ENCODE measurements at regions not wholly inside any gene's neighbourhood (a gene's known extent, or its start where the extent isn't known, plus 50 kb on each side); places are given as distances from the start of the nearest gene placed in this dataset.

DNA sequence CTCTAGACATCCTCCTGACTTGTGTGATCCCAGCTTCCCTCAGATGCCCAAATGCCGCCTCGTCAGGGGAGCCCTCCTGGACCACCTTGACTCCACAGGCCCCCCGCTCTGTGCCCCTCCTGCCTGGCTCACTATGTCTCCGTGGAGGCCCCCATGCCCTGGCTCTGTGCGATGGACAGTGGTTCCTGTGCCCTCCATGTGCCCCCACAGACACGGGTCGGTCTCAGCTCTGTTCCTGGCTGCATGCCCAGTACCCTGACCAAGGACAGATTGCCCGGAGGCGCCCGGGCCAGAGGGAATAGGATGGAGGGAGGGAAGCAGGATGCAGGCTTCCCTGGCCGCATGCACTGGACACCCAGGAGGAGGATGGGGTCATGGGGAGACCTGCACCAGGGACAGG is 1274.6 kb downstream of the BRD1 start:
- DNase-seq, result no peak

DNA sequence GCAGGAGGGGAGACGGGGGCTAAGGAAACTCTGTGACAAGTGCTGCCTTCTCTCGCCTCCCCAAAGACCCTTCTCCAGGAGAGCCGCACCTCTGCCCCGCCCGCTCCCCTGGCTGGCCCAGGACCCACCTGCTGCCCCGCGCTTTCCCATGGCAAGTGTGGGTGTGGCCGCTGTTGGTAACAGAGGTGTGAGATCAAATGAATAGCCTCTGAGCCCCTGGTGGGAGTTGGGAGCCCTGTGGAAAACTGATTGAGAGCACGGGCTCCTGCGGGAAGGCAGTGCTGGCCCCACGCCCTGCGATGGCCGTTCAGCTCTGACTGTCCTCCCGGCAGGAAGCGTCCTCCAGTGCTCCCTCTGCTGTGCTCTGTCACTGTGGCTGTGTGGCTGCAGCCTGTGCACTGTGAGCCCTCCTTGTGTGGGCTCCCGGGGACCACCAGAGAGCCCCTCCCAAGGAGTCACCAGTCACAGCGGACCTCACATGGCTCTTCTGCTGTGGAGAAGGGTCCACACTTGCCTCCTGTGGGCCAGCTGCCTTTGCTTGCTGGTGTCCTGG is 1275.9 kb downstream of the BRD1 start:
- DNase-seq, result no peak

DNA sequence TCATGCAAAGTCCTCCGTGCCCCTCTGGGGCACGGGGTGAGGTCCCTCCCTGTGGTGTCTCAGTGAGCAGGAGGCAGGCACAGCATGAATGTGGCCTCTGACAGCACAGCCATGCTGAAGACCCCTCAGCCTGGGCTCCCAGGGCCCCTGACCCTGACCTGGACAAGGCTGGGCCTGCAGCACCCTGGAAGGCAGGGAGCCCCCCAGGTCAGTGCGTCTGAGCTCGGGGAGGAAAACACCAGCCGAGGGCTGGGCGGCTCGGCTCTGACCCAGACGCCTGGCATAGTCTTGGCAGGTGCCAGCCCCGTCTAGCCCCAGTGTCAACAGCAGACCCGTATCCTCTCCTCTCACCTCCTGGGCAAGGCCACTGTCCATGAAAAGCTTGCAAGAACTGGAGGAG is 1276.6 kb downstream of the BRD1 start:
- no peak for DNase-seq

GRCh38 chr22:48548391-48548790 is 1279.3 kb downstream of the BRD1 start:
- DNase-seq, result no peak

GRCh38 chr22:48547971-48548370 is 1279.7 kb downstream of the BRD1 start:
- DNase-seq, result no peak

GRCh38 chr22:48546653-48547424 is 1280.8 kb downstream of the BRD1 start:
- no peak for DNase-seq

DNA sequence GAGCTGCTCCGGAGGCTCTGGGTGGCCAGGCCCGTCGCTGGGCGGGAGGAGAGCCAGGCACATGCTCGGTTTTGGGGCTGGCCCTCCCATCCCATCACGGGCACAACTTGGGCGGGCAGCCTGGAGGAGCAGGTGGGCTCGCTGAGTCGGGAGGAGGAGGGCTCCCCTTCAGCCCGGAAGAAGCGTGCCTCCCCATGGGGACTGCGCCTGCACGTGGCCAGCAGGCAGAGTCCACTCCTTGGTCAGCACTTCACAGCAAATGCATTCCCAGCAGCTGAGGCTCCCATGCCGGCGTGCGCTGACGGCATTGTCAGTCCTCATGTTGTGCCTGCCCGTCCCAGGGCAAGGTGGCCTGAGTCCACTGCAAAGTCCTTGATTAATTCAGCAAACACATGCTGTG is 1281.7 kb downstream of the BRD1 start:
- no peak for DNase-seq

DNA sequence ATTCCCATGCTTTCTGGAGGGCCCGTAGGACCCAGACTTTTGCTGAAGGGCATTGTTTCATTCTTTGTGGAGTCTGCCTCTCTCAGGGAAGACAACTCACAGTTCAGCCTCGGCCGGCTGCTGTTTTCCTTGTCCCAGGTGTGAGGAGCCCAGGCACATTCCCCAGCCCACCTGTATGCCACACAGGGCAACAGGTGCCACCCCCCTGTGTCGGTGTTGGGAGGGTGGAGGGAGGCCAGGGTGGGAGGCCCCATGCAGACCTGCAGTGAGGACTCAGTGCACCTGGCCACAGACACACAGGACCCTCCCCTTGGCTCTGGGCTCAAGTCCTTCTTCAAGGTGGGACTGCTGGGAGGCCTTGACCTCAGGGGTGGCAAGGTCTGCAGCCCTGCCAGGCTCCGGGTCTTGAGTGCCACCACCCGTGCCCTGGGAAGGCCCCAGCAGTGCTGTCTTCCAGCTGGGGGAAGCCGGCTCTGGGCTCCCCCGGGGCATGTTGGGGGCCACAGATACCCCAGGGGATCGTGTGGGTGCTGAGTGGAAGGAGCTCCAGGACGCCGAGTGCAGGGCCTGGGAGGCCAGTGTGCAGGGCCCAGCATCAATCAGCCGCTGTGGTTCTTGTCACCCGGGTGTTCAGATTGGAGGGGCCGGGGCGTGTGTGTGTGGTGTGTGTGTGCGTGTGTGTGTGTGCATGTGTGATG is 1286.1 kb downstream of the BRD1 start:
- no peak for DNase-seq

DNA sequence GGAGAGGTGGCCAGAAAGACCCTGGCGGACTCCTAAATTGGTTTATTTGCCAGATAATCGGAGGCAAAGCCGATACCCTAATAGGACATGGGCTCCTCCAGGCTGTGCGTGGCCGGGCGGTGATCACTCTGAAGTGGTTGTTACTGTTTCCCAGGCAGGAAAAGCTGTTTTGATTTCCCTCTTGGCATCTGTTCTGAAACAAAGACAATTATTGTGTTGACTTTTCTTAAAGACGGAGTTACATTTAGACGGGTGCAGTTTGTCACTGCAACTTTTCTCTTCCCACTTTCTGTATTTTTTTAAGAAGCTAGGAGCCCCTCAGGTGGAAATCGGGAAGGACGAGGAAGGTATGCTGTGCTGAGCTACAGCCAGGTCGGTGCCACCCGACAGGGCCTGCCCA is 1288.4 kb downstream of the BRD1 start:
- no peak for DNase-seq

DNA sequence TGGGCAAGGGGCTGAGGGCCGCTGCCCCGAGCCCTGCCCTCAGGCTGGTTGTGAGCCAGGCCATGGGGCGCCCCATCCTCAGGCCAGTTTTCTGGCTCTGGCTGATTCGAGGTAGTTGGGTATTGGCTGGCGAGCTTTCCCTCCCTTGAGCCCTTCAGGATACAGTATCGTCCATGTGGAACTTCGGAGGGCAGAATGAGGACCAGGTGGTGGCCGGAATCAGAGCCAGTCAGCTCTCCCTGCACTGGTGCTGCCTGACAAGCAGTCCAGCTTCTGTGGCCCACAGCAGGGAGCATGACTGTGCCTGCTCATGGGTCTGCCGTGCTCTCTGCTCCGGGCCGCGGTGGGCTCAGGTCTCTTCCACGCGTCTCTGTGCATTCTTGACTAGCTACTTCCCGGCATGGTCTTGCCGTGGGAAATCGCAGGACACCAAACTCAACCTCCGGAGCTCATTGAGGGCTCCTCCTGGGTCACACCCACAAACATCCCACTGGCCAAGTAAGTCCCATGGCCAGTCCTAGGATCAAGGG is 1289.3 kb downstream of the BRD1 start:
- DNase-seq, result no peak

DNA sequence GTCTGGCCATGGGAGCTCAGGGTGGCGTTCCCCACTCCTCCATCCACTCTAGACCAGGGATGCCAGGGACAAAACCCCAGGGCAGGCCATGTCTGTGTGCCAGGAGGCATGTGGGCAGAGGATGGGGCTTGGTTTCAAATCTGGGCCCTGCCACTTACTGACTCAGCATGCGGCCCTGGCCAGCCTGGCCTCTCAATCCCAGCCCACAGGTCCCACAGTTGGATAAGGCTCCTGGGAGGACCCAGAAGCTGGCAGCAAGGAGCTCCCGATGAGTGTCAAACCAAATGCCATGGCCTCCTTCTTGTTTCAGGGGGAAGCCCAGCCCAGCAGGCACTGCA is 1290.4 kb downstream of the BRD1 start:
- no peak for DNase-seq

DNA sequence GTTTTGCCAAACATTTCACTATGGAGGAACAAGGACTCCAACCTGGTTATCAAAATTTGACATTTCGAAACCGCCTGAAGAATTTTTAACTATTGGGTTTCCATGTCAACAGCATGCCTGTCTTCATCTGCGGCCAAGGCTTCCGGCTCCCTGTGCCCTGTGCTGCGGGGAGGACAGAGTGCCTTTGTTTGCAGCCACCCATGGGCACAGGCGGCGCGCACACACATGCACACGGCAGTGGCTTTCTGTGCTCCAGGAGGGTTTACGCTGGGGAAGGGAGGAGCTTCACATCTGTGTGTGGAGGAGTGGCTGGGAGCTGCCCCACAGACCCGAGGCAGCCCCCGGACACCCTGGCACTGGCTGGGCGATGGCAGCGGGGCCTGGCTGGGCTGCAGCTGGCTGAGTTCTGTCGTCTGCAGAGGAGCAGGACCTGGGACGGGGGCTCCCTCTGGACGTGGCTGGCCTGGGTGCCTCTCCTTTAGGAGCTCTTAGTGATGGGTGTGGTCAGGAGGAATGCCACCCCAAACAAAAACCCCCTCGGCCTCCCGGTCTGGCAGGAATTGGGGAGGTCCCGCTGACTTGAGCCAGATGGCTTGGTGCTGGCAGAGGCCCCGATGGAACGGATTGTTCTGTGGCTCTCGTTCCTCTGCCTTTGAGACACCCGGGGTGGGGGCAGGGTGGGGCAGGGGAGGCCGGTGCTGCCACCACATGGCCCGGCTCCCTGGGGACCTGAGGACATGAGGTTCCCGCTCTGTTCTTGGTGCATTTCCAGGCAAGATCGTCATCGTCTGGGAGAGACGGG is 1290.9 kb downstream of the BRD1 start:
- no peak for DNase-seq

- DNase-seq, result no peak
Observed at GRCh38 chr22:48535868-48536540, 1291.7 kb downstream of the BRD1 start.

DNA sequence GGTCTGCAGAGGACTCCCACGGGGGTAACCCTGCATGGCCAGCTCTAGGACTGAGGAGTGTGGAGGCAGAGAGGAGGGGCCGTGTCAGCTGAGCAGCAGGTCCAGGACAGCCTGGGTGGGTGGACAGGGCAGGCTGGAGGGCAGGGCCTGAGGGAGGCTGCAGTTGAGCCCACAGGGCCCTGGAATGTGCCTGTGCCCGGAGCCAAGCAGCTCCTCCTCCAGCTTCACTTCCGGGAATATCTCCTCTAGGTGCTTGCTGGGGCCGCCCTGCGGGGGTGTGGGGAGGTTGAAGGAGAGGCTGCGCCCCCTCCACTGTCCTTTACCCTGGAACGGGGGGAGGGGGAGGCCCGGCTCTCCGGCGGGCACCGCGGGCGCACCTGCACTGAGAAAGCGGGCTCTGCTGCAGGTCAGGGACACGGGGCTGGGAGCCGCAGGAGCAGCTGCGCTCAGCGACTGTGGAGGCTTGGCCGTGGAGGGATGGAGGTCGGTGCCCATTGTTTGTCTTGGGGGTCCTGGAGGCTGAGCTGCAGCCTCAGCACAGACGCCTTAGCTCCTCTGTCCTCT is 1293.2 kb downstream of the BRD1 start:
- DNase-seq, result no peak

GRCh38 chr22:48532986-48533385 is 1294.7 kb downstream of the BRD1 start:
- no peak for DNase-seq

DNA sequence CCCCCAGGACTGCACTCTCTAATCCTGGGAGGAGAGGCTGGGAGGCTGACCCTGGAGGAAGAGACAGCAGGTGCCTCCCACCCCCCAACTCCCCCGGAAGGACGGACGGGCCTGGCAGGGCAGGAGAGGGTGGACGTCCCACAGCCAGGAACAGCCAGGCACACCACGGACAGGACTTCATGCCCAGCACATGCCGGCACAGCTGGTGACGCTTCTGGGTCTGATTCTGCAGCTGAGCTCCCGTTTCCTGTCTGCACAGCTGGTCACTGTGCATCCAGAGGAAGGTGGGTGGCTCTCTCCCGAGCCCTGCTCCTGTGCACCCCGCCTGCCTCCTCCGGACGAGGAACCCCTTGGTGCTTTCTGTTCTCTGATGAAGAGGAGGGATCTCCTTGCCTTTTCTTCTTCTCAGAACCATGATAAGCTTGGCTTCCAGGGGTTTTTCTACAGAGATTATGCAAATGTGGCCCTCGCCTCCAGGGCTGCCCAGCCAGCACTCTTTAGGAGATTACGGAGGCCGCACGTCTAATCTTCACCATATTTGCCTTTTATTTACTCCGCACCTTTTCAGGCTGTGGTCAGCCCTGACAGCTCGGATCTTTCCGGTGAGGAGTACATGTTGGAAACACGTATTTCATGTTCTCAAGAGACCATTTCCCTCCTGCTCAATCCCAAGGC is 1295.8 kb downstream of the BRD1 start:
- DNase-seq, result no peak

GRCh38 chr22:48531108-48531507 is 1296.6 kb downstream of the BRD1 start:
- DNase-seq, result no peak

DNA sequence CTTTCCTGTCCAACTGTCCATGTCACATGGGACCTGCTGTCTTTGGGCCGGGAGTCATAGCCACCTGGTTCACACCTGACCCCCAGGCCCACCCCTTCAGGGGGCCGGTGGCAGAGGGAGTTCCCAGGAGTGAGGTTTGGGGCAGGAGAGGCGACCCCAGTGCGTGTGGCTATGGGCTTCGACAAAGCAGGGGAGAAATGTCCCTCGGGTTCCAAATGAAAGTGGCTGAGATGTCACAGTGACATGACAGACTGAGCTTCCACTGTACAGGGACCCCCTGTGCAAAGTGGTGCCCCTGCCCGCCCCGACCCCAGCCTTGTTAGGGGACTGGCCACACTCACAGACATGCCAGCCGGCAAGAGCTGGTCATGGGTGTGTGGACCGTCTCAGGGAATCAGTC is 1297.0 kb downstream of the BRD1 start:
- DNase-seq, result no peak

- DNase-seq, result no peak
Observed at GRCh38 chr22:48528221-48528915, 1299.3 kb downstream of the BRD1 start.

DNA sequence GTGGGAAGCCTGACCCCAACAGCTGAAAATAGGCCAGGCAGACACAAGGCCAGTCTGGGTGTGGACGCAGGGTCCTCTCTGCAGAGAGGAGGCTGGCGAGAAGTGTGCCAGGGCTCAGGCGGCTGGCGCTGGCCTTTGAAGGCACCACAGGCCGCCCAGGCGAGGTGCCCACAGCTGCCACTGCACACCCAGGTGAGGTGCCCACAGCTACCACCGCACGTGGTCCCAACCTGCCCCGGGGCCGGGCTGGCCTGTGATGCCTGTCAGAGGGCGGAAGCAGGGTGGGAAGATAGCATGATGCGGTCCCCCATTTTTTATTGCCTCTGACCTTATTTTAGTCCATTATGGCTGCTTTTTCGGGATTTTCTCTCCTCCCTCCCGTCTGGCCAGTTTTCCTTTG is 1303.9 kb downstream of the BRD1 start:
- no peak for DNase-seq

DNA sequence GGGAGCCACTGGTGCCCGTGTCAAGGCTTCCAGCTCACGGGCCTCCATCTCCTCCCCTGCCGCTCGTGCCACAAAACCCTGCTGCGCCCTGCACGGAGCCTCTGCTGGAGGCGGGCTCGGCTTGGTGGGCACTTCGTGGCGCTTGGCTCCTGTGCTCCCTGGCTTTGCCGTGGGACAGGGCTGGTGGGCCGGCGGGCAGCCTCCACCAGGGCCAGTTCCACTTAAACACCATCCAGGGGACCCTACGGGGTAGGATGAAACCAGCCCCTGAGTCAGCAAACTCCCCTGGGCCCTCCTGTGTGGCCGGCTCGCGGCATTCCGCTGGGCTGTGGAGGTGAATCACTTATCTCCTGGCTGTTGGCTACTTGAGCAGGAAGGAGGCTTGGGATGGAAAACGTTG is 1304.6 kb downstream of the BRD1 start:
- DNase-seq, result no peak

Measured in dermis blood vessel endothelial cell (primary cell).